IPS DF 6.9 (cell line): ENCODE measurements at regions not wholly inside any gene's neighbourhood (a gene's known extent, or its start where the extent isn't known, plus 50 kb on each side); places are given as distances from the start of the nearest gene placed in this dataset.
"Not testable (repeated sequence)": the region's sequence is repeated elsewhere in the genome, so short reads cannot be mapped to it uniquely, and the experiment has no call there.

ENCODE experiments used
- DNase-seq: peaks from one replicate; pipeline ENCODE4 v3.0.0-alpha.2; 2013; ENCODE audit warnings: low read depth, low spot score
- H3K27ac ChIP-seq: one replicate; pipeline ENCODE4 v1.5.1; 2013; ENCODE audit warnings: low read length, control low read depth
- H3K27me3 ChIP-seq: 2 replicates; pipeline ENCODE4 v1.6.1; 2013; ENCODE audit warnings: mild to moderate bottlenecking, low read length; ENCODE audit not compliant: control insufficient read depth, insufficient read depth
- H3K36me3 ChIP-seq: 2 replicates; pipeline ENCODE4 v1.6.1; 2013; ENCODE audit warnings: low read length; ENCODE audit not compliant: control insufficient read depth, insufficient read depth
- H3K4me1 ChIP-seq: 2 replicates; pipeline ENCODE4 v1.6.1; 2013; ENCODE audit warnings: low read length; ENCODE audit not compliant: control insufficient read depth, insufficient read depth
- H3K4me3 ChIP-seq: 2 replicates; pipeline ENCODE4 v1.5.1; 2013; ENCODE audit warnings: mild to moderate bottlenecking, low read length
- H3K9me3 ChIP-seq: 2 replicates; pipeline ENCODE4 v1.6.1; 2013; ENCODE audit warnings: low read length, inconsistent platforms; ENCODE audit not compliant: control insufficient read depth, insufficient read depth
- WGBS: extraction: QIAGEN DNeasy Blood & Tissue Kit; methylation state at CpG from one replicate; pipeline ENCODE4 v1.1.7; 2013; ENCODE audit warnings: mixed read lengths, missing lambda C conversion rate; ENCODE audit not compliant: insufficient read length, insufficient coverage; 5-methylcytosine and 5-hydroxymethylcytosine counted together

DNA sequence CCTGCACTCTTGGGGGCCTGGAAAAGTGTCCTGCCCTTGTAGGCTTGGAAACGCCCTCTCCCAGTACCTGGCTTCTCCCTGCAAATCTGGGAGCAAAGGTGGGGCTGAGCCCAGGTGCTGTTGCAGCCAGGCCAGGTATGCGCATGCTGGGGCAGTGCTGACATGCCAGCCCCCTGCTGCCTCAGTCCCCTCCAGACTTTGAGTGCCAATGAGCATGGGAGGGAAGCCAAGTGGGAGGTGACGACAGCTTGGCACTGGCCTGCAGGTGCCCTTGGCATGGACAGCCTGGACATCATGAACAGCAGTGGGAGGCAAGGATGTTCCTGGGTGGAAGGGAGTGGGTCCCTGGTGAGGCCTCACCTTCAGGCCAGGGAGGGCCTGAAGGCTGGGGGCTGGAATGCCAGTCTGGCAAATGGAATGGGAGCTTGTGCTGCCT, 1494.4 kb upstream of the NUDT12 start:
- no CpG with 5 or more reads among the region's 3 CpGs for WGBS
- DNase-seq = no peak
- H3K36me3 ChIP-seq = no peaks in the 10 kb centered on the region; the same call in 1 of the 2 replicates
- no peaks in the 10 kb centered on the region for H3K27me3 ChIP-seq
- H3K27ac ChIP-seq = no peak overlapping the region
- H3K4me1 ChIP-seq = no peaks in the 10 kb centered on the region; the same call in 1 of the 2 replicates
- 0 out of 2 replicates have a peak, but pooled peaks cover 2% of the 10 kb centered on the region for H3K9me3 ChIP-seq
- no peak overlapping the region for H3K4me3 ChIP-seq

DNA sequence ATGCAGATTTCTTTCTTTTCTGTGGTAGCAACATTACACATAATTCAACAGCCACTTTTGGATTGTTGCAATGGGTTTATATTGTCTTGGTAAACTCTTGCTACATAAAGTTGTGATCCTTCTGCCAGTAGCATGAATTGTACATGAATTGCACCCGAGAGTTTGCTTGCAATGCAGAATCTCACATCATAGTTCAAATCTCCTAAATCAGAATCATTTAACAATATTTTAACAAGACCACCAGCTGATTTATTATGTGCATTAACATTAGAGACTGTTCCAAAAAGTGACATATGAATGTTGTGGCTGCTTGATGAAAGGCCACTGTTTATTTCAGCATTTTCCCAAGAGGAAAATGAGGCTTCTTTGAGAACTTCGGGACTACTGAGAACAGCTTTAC, 1491.8 kb upstream of the NUDT12 start:
- Histone ChIP-seq H3K4me1 (no peaks in the 10 kb centered on the region; the same call in 1 of the 2 replicates), H3K27ac (no peak overlapping the region), H3K9me3 (0 out of 2 replicates have a peak, but pooled peaks cover 2% of the 10 kb centered on the region), H3K27me3 (no peaks in the 10 kb centered on the region), H3K36me3 (no peaks in the 10 kb centered on the region; the same call in 1 of the 2 replicates), H3K4me3 (no peak overlapping the region)
- WGBS = no CpG with 5 or more reads among the region's 2 CpGs
- no peak for DNase-seq

- H3K9me3 ChIP-seq = no peaks in the 10 kb centered on the region
- WGBS = no CpG with 5 or more reads among the region's 2 CpGs
- DNase-seq = no peak
- H3K4me3 ChIP-seq = no peak overlapping the region
- H3K4me1 ChIP-seq = no peaks in the 10 kb centered on the region; the same call in 1 of the 2 replicates
- H3K27me3 ChIP-seq = no peaks in the 10 kb centered on the region
- no peaks in the 10 kb centered on the region for H3K36me3 ChIP-seq
- no peak overlapping the region for H3K27ac ChIP-seq
Observed at GRCh38 chr5:105042623-105043022, 1480.0 kb upstream of the NUDT12 start.

DNA sequence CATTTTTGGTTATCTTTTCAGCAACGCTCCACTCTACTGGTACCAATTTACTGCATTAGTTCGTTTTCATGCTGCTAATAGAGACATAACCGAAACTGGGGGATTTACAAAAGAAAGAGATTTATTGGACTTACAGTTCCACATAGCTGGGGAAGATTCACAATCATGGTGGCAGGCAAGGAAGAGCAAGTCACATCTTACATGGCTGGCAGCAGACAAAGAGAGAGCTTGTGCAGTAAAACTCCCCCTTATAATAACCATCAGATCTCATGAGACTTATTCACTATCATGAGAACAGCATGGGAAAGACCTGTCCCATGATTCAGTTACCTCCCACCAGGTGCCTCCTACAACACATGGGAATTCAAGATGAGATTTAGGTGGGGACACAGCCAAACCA, 1474.2 kb upstream of the NUDT12 start:
- WGBS = no CpG with 5 or more reads among the region's 3 CpGs

DNA sequence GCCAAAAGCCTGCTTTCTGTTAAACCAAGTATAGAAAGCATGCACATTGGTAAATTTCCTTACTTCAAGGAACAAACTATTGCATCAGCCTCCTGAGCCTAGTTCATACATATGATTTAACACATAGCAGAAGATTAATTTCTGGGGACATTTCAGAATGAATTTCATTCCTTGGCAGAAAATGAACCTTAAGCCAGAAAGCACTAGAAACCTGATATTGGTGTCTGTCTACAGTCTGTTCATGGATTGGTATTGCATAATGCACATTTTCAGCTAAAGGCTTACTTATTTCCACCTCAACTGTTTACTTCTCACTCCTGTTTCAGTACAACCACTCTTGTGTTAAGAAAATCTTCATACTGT, 1471.8 kb upstream of the NUDT12 start:
- no peak for DNase-seq
- H3K36me3 ChIP-seq = no peaks in the 10 kb centered on the region
- H3K27ac ChIP-seq = no peak overlapping the region

More for the DNA sequence above, 1474.2 kb upstream of the NUDT12 start:
- not testable (repeated sequence) for H3K27me3 ChIP-seq, H3K4me3 ChIP-seq, H3K9me3 ChIP-seq, H3K27ac ChIP-seq, H3K4me1 ChIP-seq, DNase-seq, H3K36me3 ChIP-seq

DNA sequence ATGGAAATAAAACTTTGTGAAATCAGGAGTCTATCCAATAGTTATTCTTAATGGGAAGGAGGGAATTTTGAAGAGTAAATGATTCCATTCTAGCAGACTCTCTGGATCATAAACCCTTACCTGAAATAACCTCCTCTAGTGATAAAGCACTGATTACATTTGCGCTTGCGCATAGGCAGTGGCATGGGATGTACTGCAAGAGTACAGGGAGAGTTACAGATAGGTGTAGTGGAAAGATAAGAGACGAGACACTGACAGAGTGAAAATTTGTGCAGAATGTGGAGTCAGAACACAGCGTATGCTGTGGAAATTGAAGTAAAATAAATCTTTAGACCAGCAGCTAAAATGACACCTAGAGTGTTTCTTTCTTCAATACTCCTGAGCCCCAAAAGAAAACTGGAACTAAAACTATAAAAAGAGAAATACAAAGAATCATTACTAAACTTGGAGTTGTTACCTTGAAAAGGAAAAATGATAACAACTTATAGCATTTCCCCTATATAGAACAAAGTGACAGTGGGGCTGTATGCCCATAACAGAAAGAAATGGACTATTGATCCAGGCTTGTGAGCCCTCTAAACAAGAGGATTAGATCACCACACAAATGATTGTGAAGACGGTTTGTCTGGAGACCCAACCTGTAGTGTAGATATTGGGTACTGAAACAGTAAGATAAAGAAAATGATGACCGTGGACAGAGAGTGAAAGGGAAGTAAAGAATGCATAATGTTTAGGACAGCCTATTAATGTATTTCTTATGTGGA, 1471.2 kb upstream of the NUDT12 start:
- Histone ChIP-seq H3K27ac (no peak overlapping the region), H3K4me1 (no peaks in the 10 kb centered on the region), H3K27me3 (no peaks in the 10 kb centered on the region), H3K4me3 (no peak overlapping the region), H3K36me3 (no peaks in the 10 kb centered on the region), H3K9me3 (no peaks in the 10 kb centered on the region)
- no peak for DNase-seq
- no CpG with 5 or more reads among the region's 6 CpGs for WGBS

More for the DNA sequence above, 1471.8 kb upstream of the NUDT12 start:
- Histone ChIP-seq H3K4me1 (no peaks in the 10 kb centered on the region), H3K9me3 (no peaks in the 10 kb centered on the region), H3K27me3 (no peaks in the 10 kb centered on the region), H3K4me3 (no peak overlapping the region)

- Histone ChIP-seq H3K4me1 (no peaks in the 10 kb centered on the region), H3K27ac (no peak overlapping the region), H3K27me3 (no peaks in the 10 kb centered on the region), H3K36me3 (no peaks in the 10 kb centered on the region), H3K9me3 (no peaks in the 10 kb centered on the region), H3K4me3 (no peak overlapping the region)
- DNase-seq = no peak
- no CpG with 5 or more reads among the region's 4 CpGs for WGBS
Observed at GRCh38 chr5:105032917-105033316, 1470.3 kb upstream of the NUDT12 start.

DNA sequence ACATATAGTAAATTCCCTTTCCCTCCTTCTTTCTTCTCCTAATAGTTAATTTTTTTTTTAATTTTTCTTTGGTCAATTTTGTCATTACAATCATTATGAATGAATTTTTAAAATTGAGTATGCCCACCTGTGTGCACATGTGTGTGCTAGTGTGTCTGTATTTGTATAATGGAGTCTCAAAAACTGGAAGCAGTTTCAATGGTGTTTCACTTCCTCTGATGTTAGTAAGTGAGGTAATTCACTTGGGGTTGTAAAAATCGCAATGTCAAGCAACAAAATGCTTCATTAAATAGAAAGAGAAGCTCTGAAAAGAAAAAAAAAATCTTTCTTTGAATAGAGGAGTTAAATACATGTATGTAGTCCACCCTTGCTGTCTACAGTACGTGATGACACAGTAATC, 1467.6 kb upstream of the NUDT12 start:
- DNase-seq = no peak
- H3K27ac ChIP-seq = no peak overlapping the region
- H3K4me1 ChIP-seq = no peaks in the 10 kb centered on the region
- no CpG with 5 or more reads among the region's 2 CpGs for WGBS
- no peaks in the 10 kb centered on the region for H3K36me3 ChIP-seq
- no peaks in the 10 kb centered on the region for H3K9me3 ChIP-seq
- no peak overlapping the region for H3K4me3 ChIP-seq
- no peaks in the 10 kb centered on the region for H3K27me3 ChIP-seq

- Histone ChIP-seq H3K36me3 (no peaks in the 10 kb centered on the region), H3K27me3 (no peaks in the 10 kb centered on the region), H3K4me3 (no peak overlapping the region), H3K9me3 (no peaks in the 10 kb centered on the region), H3K27ac (no peak overlapping the region), H3K4me1 (no peaks in the 10 kb centered on the region)
- WGBS = no CpG with 5 or more reads among the region's 3 CpGs
- no peak for DNase-seq
Observed at GRCh38 chr5:105015098-105015497, 1452.5 kb upstream of the NUDT12 start.

DNA sequence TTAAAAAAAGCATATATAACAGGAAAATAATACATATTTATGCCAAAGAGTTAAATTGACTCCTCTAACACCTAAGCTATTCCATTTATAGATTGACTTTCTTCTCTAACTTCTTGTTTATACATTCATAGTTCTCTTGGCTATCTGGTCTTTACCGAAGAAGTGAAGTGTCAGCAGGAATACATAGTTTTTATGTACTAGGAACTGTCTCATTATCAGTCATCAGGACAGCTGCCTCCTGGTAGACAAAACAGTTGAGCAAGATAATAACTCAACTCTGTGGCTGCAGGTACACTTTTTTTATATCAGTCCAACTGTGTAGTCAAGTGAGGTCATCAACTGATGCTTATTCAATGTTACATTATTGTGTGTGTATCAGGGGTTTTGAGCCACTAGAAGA, 1436.0 kb upstream of the NUDT12 start:
- Histone ChIP-seq H3K27ac (no peak overlapping the region), H3K27me3 (no peaks in the 10 kb centered on the region), H3K36me3 (no peaks in the 10 kb centered on the region), H3K4me1 (no peaks in the 10 kb centered on the region), H3K4me3 (no peak overlapping the region), H3K9me3 (no peaks in the 10 kb centered on the region)
- DNase-seq = no peak
- no CpG with 5 or more reads among the region's 1 CpG for WGBS

DNA sequence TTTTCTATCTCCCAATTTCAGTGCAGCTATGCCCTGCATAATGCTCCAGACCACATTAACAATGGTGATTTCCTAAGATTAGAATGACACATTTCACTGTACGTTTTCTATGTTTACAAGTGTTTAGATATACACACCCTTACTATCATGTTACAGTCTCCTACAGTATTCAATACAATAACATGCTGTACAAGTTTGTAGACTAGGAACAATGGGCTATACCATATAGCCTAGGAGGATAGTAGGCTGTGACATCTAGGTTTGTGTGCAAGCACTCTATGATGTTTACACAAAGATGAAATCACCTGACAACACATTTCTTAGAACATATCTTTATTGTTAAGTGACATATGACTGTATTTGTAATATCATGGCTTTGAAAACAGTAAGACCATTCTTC, 1435.6 kb upstream of the NUDT12 start:
- DNase-seq = no peak
- Histone ChIP-seq H3K4me1 (no peaks in the 10 kb centered on the region), H3K4me3 (no peak overlapping the region), H3K27ac (no peak overlapping the region), H3K9me3 (no peaks in the 10 kb centered on the region), H3K27me3 (no peaks in the 10 kb centered on the region), H3K36me3 (no peaks in the 10 kb centered on the region)
- no CpG with 5 or more reads among the region's 1 CpG for WGBS
